Neural crest cell (in vitro differentiated cells): ENCODE measurements at regions not wholly inside any gene's neighbourhood (a gene's known extent, or its start where the extent isn't known, plus 50 kb on each side); places are given as distances from the start of the nearest gene placed in this dataset.

ENCODE experiments used
- DNase-seq: peaks from one replicate; pipeline ENCODE4 v3.0.0; 2021; ENCODE audit warnings: low read depth, mixed read lengths, low spot score
- H3K27ac Mint-ChIP-seq: one replicate; pipeline ENCODE4 v1.8.0; 2021; ENCODE audit warnings: mild to moderate bottlenecking, mixed read lengths; ENCODE audit not compliant: unreplicated experiment
- H3K27me3 Mint-ChIP-seq: 2 replicates; pipeline ENCODE4 v1.8.0; 2021; ENCODE audit warnings: low read depth, mild to moderate bottlenecking, mixed read lengths
- H3K36me3 Mint-ChIP-seq: 2 replicates; pipeline ENCODE4 v1.8.0; 2021; ENCODE audit warnings: low read depth, mild to moderate bottlenecking, mixed read lengths
- H3K4me1 Mint-ChIP-seq: 2 replicates; pipeline ENCODE4 v1.8.0; 2021; ENCODE audit warnings: mixed read lengths
- H3K4me3 Mint-ChIP-seq: one replicate; pipeline ENCODE4 v1.8.0; 2021; ENCODE audit warnings: mild to moderate bottlenecking, mixed read lengths
- H3K9me3 Mint-ChIP-seq: 2 replicates; pipeline ENCODE4 v1.8.0; 2021; ENCODE audit warnings: mixed read lengths
- CTCF ChIP-seq: fragments of 200-600 bp; sonication (generic); conservative IDR thresholded peaks from 2 replicates; pipeline ENCODE4 v1.5.0; 2021; ENCODE audit warnings: antibody characterized with exemption, mild to moderate bottlenecking

GRCh38 chr13:63175536-63175935, 1759.9 kb upstream of the PCDH20 start:
- no peak overlapping the region for H3K4me3 Mint-ChIP-seq
- no peak for DNase-seq
- no peaks in the 10 kb centered on the region for H3K27me3 Mint-ChIP-seq
- no peak overlapping the region for H3K27ac Mint-ChIP-seq
- H3K9me3 Mint-ChIP-seq, result peaks cover 3% of the 10 kb centered on the region
- peaks cover 3% of the 10 kb centered on the region for H3K4me1 Mint-ChIP-seq
- no peak for TF ChIP-seq CTCF
- peaks cover 4% of the 10 kb centered on the region for H3K36me3 Mint-ChIP-seq

- Mint-ChIP-seq H3K36me3 (no peaks in the 10 kb centered on the region), H3K27me3 (no peaks in the 10 kb centered on the region), H3K4me1 (peaks cover 9% of the 10 kb centered on the region), H3K4me3 (no peak overlapping the region), H3K9me3 (no peaks in the 10 kb centered on the region), H3K27ac (no peak overlapping the region)
- DNase-seq, result no peak
- no peak for TF ChIP-seq CTCF
Measured at GRCh38 chr13:63167699-63168337, 1752.2 kb upstream of the PCDH20 start.

GRCh38 chr13:63166345-63166744, 1750.7 kb upstream of the PCDH20 start:
- DNase-seq, result no peak
- no peaks in the 10 kb centered on the region for H3K9me3 Mint-ChIP-seq
- no peak for TF ChIP-seq CTCF
- H3K27me3 Mint-ChIP-seq, result no peaks in the 10 kb centered on the region
- peaks cover 9% of the 10 kb centered on the region for H3K4me1 Mint-ChIP-seq
- no peak overlapping the region for H3K4me3 Mint-ChIP-seq
- no peaks in the 10 kb centered on the region for H3K36me3 Mint-ChIP-seq
- H3K27ac Mint-ChIP-seq, result no peak overlapping the region

- Mint-ChIP-seq H3K4me1 (peaks cover 6% of the 10 kb centered on the region), H3K4me3 (no peak overlapping the region), H3K36me3 (no peaks in the 10 kb centered on the region), H3K9me3 (no peaks in the 10 kb centered on the region), H3K27me3 (no peaks in the 10 kb centered on the region), H3K27ac (no peak overlapping the region)
- no peak for DNase-seq
- no peak for TF ChIP-seq CTCF
Measured at GRCh38 chr13:63163903-63164302, 1748.3 kb upstream of the PCDH20 start.

GRCh38 chr13:63161219-63161618, 1745.6 kb upstream of the PCDH20 start:
- H3K27ac Mint-ChIP-seq, result no peak overlapping the region
- DNase-seq, result no peak
- no peaks in the 10 kb centered on the region for H3K27me3 Mint-ChIP-seq
- peaks cover 2% of the 10 kb centered on the region for H3K9me3 Mint-ChIP-seq
- TF ChIP-seq CTCF, result no peak
- H3K4me3 Mint-ChIP-seq, result no peak overlapping the region
- H3K36me3 Mint-ChIP-seq, result no peaks in the 10 kb centered on the region
- no peaks in the 10 kb centered on the region for H3K4me1 Mint-ChIP-seq
